HepG2 (cell line): ENCODE measurements at regions not wholly inside any gene's neighbourhood (a gene's known extent, or its start where the extent isn't known, plus 50 kb on each side); places are given as distances from the start of the nearest gene placed in this dataset.

Experiments
- ATAC-seq: fragments of 200-7000 bp; cut with Tn5 transposase; 3 replicates; pipeline ENCODE4 v1.9.1; 2020; ENCODE audit warnings: mild to moderate bottlenecking, moderate library complexity
- BruUV-seq: library from RNA; stranded (reverse); fragments of 400-500 nt; replicated peaks from 2 replicates; lab custom pipeline; 2021; lab: Mats Ljungman, UMichigan
- CTCF ChIA-PET: fragments of 300-600 bp; formaldehyde crosslinking; extraction: SDS; loops from one replicate; lab custom pipeline; 2021; ENCODE audit warnings: low total read pairs, inconsistent platforms, low intra/inter-chr PET ratio; lab: Yijun Ruan, JAX
- POLR2A ChIA-PET: fragments of 350-600 bp; sonication (Branson Sonifier 250); formaldehyde crosslinking; loops from one replicate; lab custom pipeline; 2020; ENCODE audit warnings: antibody characterized with exemption, inconsistent platforms; lab: Yijun Ruan, JAX
- DNase-seq: peaks from one replicate; pipeline ENCODE4 v3.0.0-alpha.2; 2015; ENCODE audit warnings: low spot score
- FAIRE-seq: peaks from 3 replicates; lab custom pipeline; 2011; peaks lifted over from hg19 to GRCh38; lab: Jason Lieb, UNC
- H2AFZ ChIP-seq: one replicate; pipeline ENCODE4 v1.6.1; 2011; ENCODE audit warnings: low read length, inconsistent platforms
- H3K27ac ChIP-seq: fragments of 300-600 bp; 3 replicates; pipeline ENCODE4 v1.8.0; 2011; ENCODE audit warnings: mixed run types, mild to moderate bottlenecking, mixed read lengths, low read length, inconsistent platforms; ENCODE audit not compliant: insufficient read depth; ENCODE audit errors: extremely low read length
- H3K27me3 ChIP-seq, 2 experiments: fragments of 200-600 bp in 1 of 2; 2 replicates in 1 of 2; 3 replicates in 1 of 2; pipeline versions ENCODE4 v1.6.0 to v1.8.0; 2011; ENCODE audit warnings: low read length in 2 of 2, mild to moderate bottlenecking in 2 of 2, moderate library complexity in 2 of 2, inconsistent platforms in 1 of 2; ENCODE audit not compliant: insufficient read depth in 2 of 2, control insufficient read depth in 1 of 2
- H3K36me3 ChIP-seq, 2 experiments: fragments of 200-600 bp in 1 of 2; replicated peaks in 1 of 2; 2 replicates in 1 of 2; 3 replicates in 1 of 2; pipeline versions ENCODE4 v1.5.1 to v1.8.0; 2011; ENCODE audit warnings: low read length in 2 of 2, inconsistent platforms in 1 of 2; ENCODE audit not compliant: insufficient read depth in 2 of 2, control insufficient read depth in 1 of 2
- H3K4me1 ChIP-seq: 2 replicates; pipeline ENCODE4 v1.5.1; 2012; ENCODE audit warnings: low read length, inconsistent platforms; ENCODE audit not compliant: insufficient read depth
- H3K4me2 ChIP-seq: 2 replicates; pipeline ENCODE4 v1.6.0; 2011; ENCODE audit warnings: low read depth, low read length, inconsistent platforms
- H3K4me3 ChIP-seq, 3 experiments: fragments of 200-600 bp in 1 of 3; sonication (generic), shearing (Covaris generic) in 1 of 3; replicated peaks in 1 of 3; 2 replicates each; pipeline ENCODE4 v1.5.1; 2011 to 2016; ENCODE audit warnings: low read length in 3 of 3, inconsistent platforms in 2 of 3, low read depth in 2 of 3, mild to moderate bottlenecking in 2 of 3, control low read depth in 1 of 3, mixed read lengths in 1 of 3; ENCODE audit not compliant: insufficient read depth in 1 of 3
- H3K79me2 ChIP-seq: one replicate; pipeline ENCODE4 v1.6.1; 2011; ENCODE audit warnings: low read length, inconsistent platforms; ENCODE audit not compliant: insufficient read depth
- H3K9ac ChIP-seq: 2 replicates; pipeline ENCODE4 v1.6.0; 2011; ENCODE audit warnings: mild to moderate bottlenecking, low read depth, low read length, inconsistent platforms; ENCODE audit not compliant: insufficient read depth
- H3K9me3 ChIP-seq: 2 replicates; pipeline ENCODE4 v1.5.1; 2012; ENCODE audit warnings: mild to moderate bottlenecking, low read length
- H4K20me1 ChIP-seq: 2 replicates; pipeline ENCODE4 v1.6.0; 2011; ENCODE audit warnings: inconsistent platforms, mild to moderate bottlenecking, low read length, moderate library complexity; ENCODE audit not compliant: insufficient read depth
- EEA1 ChIP-seq: sonication (generic); formaldehyde crosslinking; IDR thresholded peaks from 2 replicates; pipeline ENCODE4 v1.5.1; 2020; ENCODE audit warnings: mild to moderate bottlenecking, missing genetic modification reagents, borderline replicate concordance
- GLMP ChIP-seq: sonication (generic); formaldehyde crosslinking; IDR thresholded peaks from 2 replicates; pipeline ENCODE4 v1.9.0; 2021; ENCODE audit warnings: missing genetic modification reagents, mild to moderate bottlenecking, borderline replicate concordance
- MZF1 ChIP-seq: sonication (generic); formaldehyde crosslinking; IDR thresholded peaks from 2 replicates; pipeline ENCODE4 v1.8.1; 2023; ENCODE audit warnings: mild to moderate bottlenecking, missing genetic modification reagents, borderline replicate concordance
- NFE2L1 ChIP-seq: sonication (generic); formaldehyde crosslinking; IDR thresholded peaks from 2 replicates; pipeline ENCODE4 v1.4.0; 2020; ENCODE audit warnings: missing genetic modification reagents, mild to moderate bottlenecking, borderline replicate concordance
- SAFB2 ChIP-seq: sonication (generic); formaldehyde crosslinking; IDR thresholded peaks from 2 replicates; pipeline ENCODE4 v1.5.1; 2020; ENCODE audit warnings: missing genetic modification reagents, low read depth, mild to moderate bottlenecking, borderline replicate concordance
- TMF1 ChIP-seq: sonication (generic); formaldehyde crosslinking; IDR thresholded peaks from 2 replicates; pipeline ENCODE4 v1.8.1; 2022; ENCODE audit warnings: low read depth, missing genetic modification reagents
- ZNF251 ChIP-seq: sonication (generic); formaldehyde crosslinking; IDR thresholded peaks from 2 replicates; pipeline ENCODE4 v1.9.0; 2021; ENCODE audit warnings: mild to moderate bottlenecking, missing genetic modification reagents
- ZNF33B ChIP-seq: sonication (generic); formaldehyde crosslinking; IDR thresholded peaks from 2 replicates; pipeline ENCODE4 v1.5.1; 2020; ENCODE audit warnings: mild to moderate bottlenecking, missing genetic modification reagents
- ZNF580 ChIP-seq: IDR thresholded peaks from 2 replicates; pipeline ENCODE4 v1.6.1; 2016; ENCODE audit warnings: low read depth, borderline replicate concordance
- ZNF660 ChIP-seq: sonication (generic); formaldehyde crosslinking; IDR thresholded peaks from 2 replicates; pipeline ENCODE4 v1.5.1; 2020; ENCODE audit warnings: mild to moderate bottlenecking, low read depth, missing genetic modification reagents, borderline replicate concordance
- ZNF720 ChIP-seq: sonication (generic); formaldehyde crosslinking; IDR thresholded peaks from 2 replicates; pipeline ENCODE4 v1.4.0; 2020; ENCODE audit warnings: missing genetic modification reagents
- ZNF792 ChIP-seq: IDR thresholded peaks from 2 replicates; pipeline ENCODE4 v1.6.1; 2016
- ZNF83 ChIP-seq: sonication (generic); formaldehyde crosslinking; IDR thresholded peaks from 2 replicates; pipeline ENCODE4 v1.4.0; 2020; ENCODE audit warnings: missing genetic modification reagents, mild to moderate bottlenecking, borderline replicate concordance
- ZSCAN21 ChIP-seq: sonication (generic); formaldehyde crosslinking; IDR thresholded peaks from 2 replicates; pipeline ENCODE4 v1.8.0; 2022; ENCODE audit warnings: mild to moderate bottlenecking, missing genetic modification reagents, moderate library complexity, borderline replicate concordance
- WGBS: methylation state at CpG from one replicate; pipeline ENCODE4 v1.1.6; 2017; ENCODE audit warnings: low lambda C conversion rate; 5-methylcytosine and 5-hydroxymethylcytosine counted together
- in situ Hi-C: cut with HindIII; loops from 2 replicates; pipeline ENCODE4 v1.10.0; 2017; ENCODE audit warnings: low pct_unique_long_range_greater_than_20kb; ENCODE audit not compliant: extremely low pct_ligation_motif_present
- intact Hi-C: fragments of 100-400 bp; cut with micrococcal nuclease; formaldehyde crosslinking; loops from one replicate; pipeline ENCODE4 v1.10.0; 2022; ENCODE audit not compliant: unreplicated experiment
- TF ChIP-seq, protein P1 (sequence below): sonication (generic); formaldehyde crosslinking; IDR thresholded peaks from 2 replicates; pipeline ENCODE4 v1.5.0; 2020; ENCODE audit warnings: missing genetic modification reagents, mild to moderate bottlenecking, borderline replicate concordance
- TF ChIP-seq, protein P2 (sequence below): sonication (generic); formaldehyde crosslinking; conservative IDR thresholded peaks from 2 replicates; pipeline ENCODE4 v1.5.0; 2020; ENCODE audit warnings: missing genetic modification reagents
- TF ChIP-seq, protein P3 (sequence below): sonication (generic); formaldehyde crosslinking; IDR thresholded peaks from 2 replicates; pipeline ENCODE4 v1.4.0; 2020; ENCODE audit warnings: missing genetic modification reagents

DNA sequence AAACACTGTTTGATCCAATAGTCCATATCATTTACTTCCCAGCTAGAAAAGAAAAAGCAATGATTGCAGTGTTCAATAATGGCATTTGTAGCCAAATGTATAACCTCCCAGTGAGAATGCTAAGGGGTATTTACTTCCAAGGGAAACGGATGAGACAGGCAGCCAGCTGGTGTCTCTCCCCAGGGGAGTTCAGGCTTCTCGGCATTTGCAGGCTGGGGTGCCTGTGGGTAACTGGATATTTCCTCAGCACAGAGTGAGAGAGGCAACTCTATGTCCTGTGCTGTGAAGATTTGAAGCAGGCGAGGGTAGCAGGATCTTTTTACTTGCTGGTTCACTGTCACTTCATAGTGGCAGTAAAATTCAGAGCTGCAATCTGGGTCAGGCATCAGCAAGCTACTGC is 1455.6 kb upstream of the TMEM132C start:
- CTCF ChIA-PET, result no interaction called here
- intact Hi-C loops, result no loop called here
- no peaks in the 10 kb centered on the region for H3K4me1 ChIP-seq
- 0% methylated on average over 3 of the region's 3 CpGs for WGBS
- no peak overlapping the region for H3K9ac ChIP-seq
- H3K4me3 ChIP-seq, result no peak overlapping the region
- no peaks in the 10 kb centered on the region for H3K79me2 ChIP-seq
- H3K27me3 ChIP-seq, result no peaks in the 10 kb centered on the region
- peaks cover 64% of the 10 kb centered on the region for H3K9me3 ChIP-seq
- ATAC-seq, result no peak
- H3K27ac ChIP-seq, result no peak overlapping the region
- no peaks in the 10 kb centered on the region for H3K36me3 ChIP-seq
- in situ Hi-C loops, result no loop called here
- FAIRE-seq, result no peak
- no TSS peak for BruUV-seq
- no peak for DNase-seq
- H4K20me1 ChIP-seq, result no peaks in the 10 kb centered on the region
- H2AFZ ChIP-seq, result no peak overlapping the region
- no peak overlapping the region for H3K4me2 ChIP-seq
- POLR2A ChIA-PET, result no interaction called here
- TF ChIP-seq EEA1 (CRISPR knock-in tag), result no peak
- no peak for TF ChIP-seq TMF1 (CRISPR knock-in tag)
- TF ChIP-seq MZF1 (CRISPR knock-in tag), result no peak
- TF ChIP-seq, protein P1, sequence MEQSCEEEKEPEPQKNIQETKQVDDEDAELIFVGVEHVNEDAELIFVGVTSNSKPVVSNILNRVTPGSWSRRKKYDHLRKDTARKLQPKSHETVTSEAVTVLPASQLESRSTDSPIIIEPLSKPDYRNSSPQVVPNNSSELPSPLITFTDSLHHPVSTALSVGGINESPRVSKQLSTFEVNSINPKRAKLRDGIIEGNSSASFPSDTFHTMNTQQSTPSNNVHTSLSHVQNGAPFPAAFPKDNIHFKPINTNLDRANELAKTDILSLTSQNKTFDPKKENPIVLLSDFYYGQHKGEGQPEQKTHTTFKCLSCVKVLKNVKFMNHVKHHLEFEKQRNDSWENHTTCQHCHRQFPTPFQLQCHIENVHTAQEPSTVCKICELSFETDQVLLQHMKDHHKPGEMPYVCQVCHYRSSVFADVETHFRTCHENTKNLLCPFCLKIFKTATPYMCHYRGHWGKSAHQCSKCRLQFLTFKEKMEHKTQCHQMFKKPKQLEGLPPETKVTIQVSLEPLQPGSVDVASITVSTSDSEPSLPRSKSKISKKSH (CRISPR knock-in tag), result no peak
- TF ChIP-seq NFE2L1 (CRISPR knock-in tag), result no peak
- no peak for TF ChIP-seq ZNF660 (CRISPR knock-in tag)
- TF ChIP-seq, protein P2, sequence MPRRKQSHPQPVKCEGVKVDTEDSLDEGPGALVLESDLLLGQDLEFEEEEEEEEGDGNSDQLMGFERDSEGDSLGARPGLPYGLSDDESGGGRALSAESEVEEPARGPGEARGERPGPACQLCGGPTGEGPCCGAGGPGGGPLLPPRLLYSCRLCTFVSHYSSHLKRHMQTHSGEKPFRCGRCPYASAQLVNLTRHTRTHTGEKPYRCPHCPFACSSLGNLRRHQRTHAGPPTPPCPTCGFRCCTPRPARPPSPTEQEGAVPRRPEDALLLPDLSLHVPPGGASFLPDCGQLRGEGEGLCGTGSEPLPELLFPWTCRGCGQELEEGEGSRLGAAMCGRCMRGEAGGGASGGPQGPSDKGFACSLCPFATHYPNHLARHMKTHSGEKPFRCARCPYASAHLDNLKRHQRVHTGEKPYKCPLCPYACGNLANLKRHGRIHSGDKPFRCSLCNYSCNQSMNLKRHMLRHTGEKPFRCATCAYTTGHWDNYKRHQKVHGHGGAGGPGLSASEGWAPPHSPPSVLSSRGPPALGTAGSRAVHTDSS, result no peak
- TF ChIP-seq SAFB2, result no peak
- no peak for TF ChIP-seq ZNF580 (CRISPR knock-in tag)
- TF ChIP-seq ZNF251 (CRISPR knock-in tag), result no peak
- no peak for TF ChIP-seq GLMP (CRISPR knock-in tag)
- TF ChIP-seq ZNF792 (CRISPR knock-in tag), result no peak
- TF ChIP-seq, protein P3, sequence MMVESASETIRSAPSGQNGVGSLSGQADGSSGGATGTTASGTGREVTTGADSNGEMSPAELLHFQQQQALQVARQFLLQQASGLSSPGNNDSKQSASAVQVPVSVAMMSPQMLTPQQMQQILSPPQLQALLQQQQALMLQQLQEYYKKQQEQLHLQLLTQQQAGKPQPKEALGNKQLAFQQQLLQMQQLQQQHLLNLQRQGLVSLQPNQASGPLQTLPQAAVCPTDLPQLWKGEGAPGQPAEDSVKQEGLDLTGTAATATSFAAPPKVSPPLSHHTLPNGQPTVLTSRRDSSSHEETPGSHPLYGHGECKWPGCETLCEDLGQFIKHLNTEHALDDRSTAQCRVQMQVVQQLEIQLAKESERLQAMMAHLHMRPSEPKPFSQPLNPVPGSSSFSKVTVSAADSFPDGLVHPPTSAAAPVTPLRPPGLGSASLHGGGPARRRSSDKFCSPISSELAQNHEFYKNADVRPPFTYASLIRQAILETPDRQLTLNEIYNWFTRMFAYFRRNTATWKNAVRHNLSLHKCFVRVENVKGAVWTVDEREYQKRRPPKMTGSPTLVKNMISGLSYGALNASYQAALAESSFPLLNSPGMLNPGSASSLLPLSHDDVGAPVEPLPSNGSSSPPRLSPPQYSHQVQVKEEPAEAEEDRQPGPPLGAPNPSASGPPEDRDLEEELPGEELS (CRISPR knock-in tag), result no peak
- TF ChIP-seq ZNF720 (CRISPR knock-in tag), result no peak
- no peak for TF ChIP-seq ZSCAN21 (CRISPR knock-in tag)
- no peak for TF ChIP-seq ZNF83 (CRISPR knock-in tag)
- TF ChIP-seq ZNF33B (CRISPR knock-in tag), result no peak
